Endodermal cell (in vitro differentiated cells): ENCODE measurements at regions not wholly inside any gene's neighbourhood (a gene's known extent, or its start where the extent isn't known, plus 50 kb on each side); places are given as distances from the start of the nearest gene placed in this dataset.

Source experiments
- DNase-seq: peaks from one replicate; pipeline ENCODE4 v3.0.0-alpha.2; 2017
- H3K27ac ChIP-seq: 2 replicates; pipeline ENCODE4 v1.5.1; 2013; ENCODE audit warnings: mild to moderate bottlenecking, low read depth, low read length, moderate library complexity
- H3K27me3 ChIP-seq: 2 replicates; pipeline ENCODE4 v1.6.1; 2013; ENCODE audit warnings: mild to moderate bottlenecking, low read length, moderate library complexity; ENCODE audit not compliant: insufficient read depth, control insufficient read depth, poor library complexity, severe bottlenecking
- H3K36me3 ChIP-seq: 2 replicates; pipeline ENCODE4 v1.7.0; 2013; ENCODE audit warnings: mild to moderate bottlenecking, low read length, moderate library complexity; ENCODE audit not compliant: control insufficient read depth, insufficient read depth
- H3K4me1 ChIP-seq: one replicate; pipeline ENCODE4 v1.7.0; 2013; ENCODE audit warnings: low read length; ENCODE audit not compliant: control insufficient read depth, insufficient read depth
- H3K4me3 ChIP-seq: 2 replicates; pipeline ENCODE4 v1.5.1; 2013; ENCODE audit warnings: mild to moderate bottlenecking, low read length, moderate library complexity
- H3K9ac ChIP-seq: 2 replicates; pipeline ENCODE4 v1.6.1; 2013; ENCODE audit warnings: mild to moderate bottlenecking, low read length, moderate library complexity; ENCODE audit not compliant: poor library complexity, severe bottlenecking; ENCODE audit errors: extremely low read depth
- H3K9me3 ChIP-seq: 2 replicates; pipeline ENCODE4 v1.6.1; 2013; ENCODE audit warnings: mild to moderate bottlenecking, low read length, moderate library complexity; ENCODE audit not compliant: control insufficient read depth
- H3K27ac Mint-ChIP-seq: 2 replicates; pipeline ENCODE4 v1.8.0; 2020; ENCODE audit warnings: mixed read lengths
- H3K27me3 Mint-ChIP-seq: 2 replicates; pipeline ENCODE4 v1.8.0; 2021; ENCODE audit warnings: mild to moderate bottlenecking, mixed read lengths; ENCODE audit not compliant: insufficient read depth
- H3K36me3 Mint-ChIP-seq: 2 replicates; pipeline ENCODE4 v1.8.0; 2020; ENCODE audit warnings: low read depth, mixed read lengths
- H3K4me1 Mint-ChIP-seq: 2 replicates; pipeline ENCODE4 v1.8.0; 2020; ENCODE audit warnings: mixed read lengths
- H3K4me3 Mint-ChIP-seq: 2 replicates; pipeline ENCODE4 v1.8.0; 2020; ENCODE audit warnings: mild to moderate bottlenecking, moderate library complexity, mixed read lengths
- H3K9me3 Mint-ChIP-seq: 2 replicates; pipeline ENCODE4 v1.8.0; 2020; ENCODE audit warnings: mild to moderate bottlenecking, mixed read lengths
- CTCF ChIP-seq: fragments of 200-600 bp; sonication (generic); conservative IDR thresholded peaks from 2 replicates; pipeline ENCODE4 v1.5.0; 2021; ENCODE audit warnings: antibody characterized with exemption, mild to moderate bottlenecking
- WGBS, 2 experiments: methylation state at CpG; one replicate each; pipeline versions ENCODE4 v1.1.5 to v1.1.7; 2013; ENCODE audit warnings: missing lambda C conversion rate in 2 of 2, mixed read lengths in 1 of 2; ENCODE audit not compliant: insufficient coverage in 1 of 2, insufficient read length in 1 of 2; 5-methylcytosine and 5-hydroxymethylcytosine counted together

- Mint-ChIP-seq H3K27ac (no peak overlapping the region), H3K9me3 (peaks cover 11% of the 10 kb centered on the region), H3K4me1 (peaks cover 8% of the 10 kb centered on the region), H3K4me3 (no peak overlapping the region), H3K27me3 (no peaks in the 10 kb centered on the region), H3K36me3 (peaks cover 12% of the 10 kb centered on the region)
- Histone ChIP-seq H3K9ac (no peak overlapping the region), H3K27ac (no peak overlapping the region), H3K4me1 (no peaks in the 10 kb centered on the region), H3K9me3 (no peaks in the 10 kb centered on the region), H3K36me3 (no peaks in the 10 kb centered on the region), H3K4me3 (no peak overlapping the region), H3K27me3 (no peaks in the 10 kb centered on the region)
- TF ChIP-seq CTCF, result no peak
- WGBS, 2 experiments, result 85% methylated on average over 2 of the region's 2 CpGs; no CpG with 5 or more reads in 1 of the 2 experiments
- no peak for DNase-seq
Measured at GRCh38 chr18:29217124-29217915, 1040.4 kb upstream of the CDH2 start.

GRCh38 chr18:29198834-29199233, 1021.9 kb upstream of the CDH2 start:
- H3K4me1 ChIP-seq, result no peaks in the 10 kb centered on the region
- no peaks in the 10 kb centered on the region for H3K36me3 ChIP-seq
- Mint-ChIP-seq H3K27me3 (no peaks in the 10 kb centered on the region), H3K4me3 (no peak overlapping the region), H3K9me3 (peaks cover 8% of the 10 kb centered on the region), H3K36me3 (peaks cover 9% of the 10 kb centered on the region), H3K27ac (no peak overlapping the region), H3K4me1 (peaks cover 5% of the 10 kb centered on the region)
- TF ChIP-seq CTCF, result no peak
- no peak overlapping the region for H3K27ac ChIP-seq
- H3K9me3 ChIP-seq, result no peaks in the 10 kb centered on the region
- no peak for DNase-seq
- no peak overlapping the region for H3K9ac ChIP-seq
- 84 to 91% methylated on average over 3 of the region's 3 CpGs for WGBS, 2 experiments
- no peak overlapping the region for H3K4me3 ChIP-seq
- H3K27me3 ChIP-seq, result no peaks in the 10 kb centered on the region

GRCh38 chr18:29196307-29196706, 1019.4 kb upstream of the CDH2 start:
- Mint-ChIP-seq H3K27ac (no peak overlapping the region), H3K27me3 (no peaks in the 10 kb centered on the region), H3K4me3 (no peak overlapping the region), H3K36me3 (peaks cover 9% of the 10 kb centered on the region), H3K4me1 (peaks cover 5% of the 10 kb centered on the region), H3K9me3 (peaks cover 8% of the 10 kb centered on the region)
- no peaks in the 10 kb centered on the region for H3K36me3 ChIP-seq
- H3K27me3 ChIP-seq, result no peaks in the 10 kb centered on the region
- H3K27ac ChIP-seq, result no peak overlapping the region
- H3K9me3 ChIP-seq, result no peaks in the 10 kb centered on the region
- no peak overlapping the region for H3K9ac ChIP-seq
- no peak overlapping the region for H3K4me3 ChIP-seq
- no peak for TF ChIP-seq CTCF
- H3K4me1 ChIP-seq, result no peaks in the 10 kb centered on the region
- WGBS, 2 experiments, result 87 to 96% methylated on average over 3 of the region's 3 CpGs
- no peak for DNase-seq
